Colonic mucosa (tissue), 4 donors: ENCODE measurements at regions not wholly inside any gene's neighbourhood (a gene's known extent, or its start where the extent isn't known, plus 50 kb on each side); places are given as distances from the start of the nearest gene placed in this dataset.

Source experiments
- DNase-seq: peaks from one replicate; pipeline ENCODE4 v3.0.0-alpha.2; 2020
- H3K27ac ChIP-seq: fragments of 200-600 bp; one replicate; pipeline ENCODE4 v1.8.0; 2021
- H3K27me3 ChIP-seq: fragments of 200-600 bp; one replicate; pipeline ENCODE4 v1.8.0; 2021
- H3K36me3 ChIP-seq: fragments of 200-600 bp; one replicate; pipeline ENCODE4 v1.8.0; 2021
- H3K4me1 ChIP-seq: fragments of 200-600 bp; one replicate; pipeline ENCODE4 v1.8.0; 2021; ENCODE audit warnings: mild to moderate bottlenecking
- H3K4me3 ChIP-seq: fragments of 200-600 bp; one replicate; pipeline ENCODE4 v1.8.0; 2021
- H3K9ac ChIP-seq, 2 donors: one replicate each; pipeline ENCODE4 v1.7.0; 2013; ENCODE audit warnings: control low read depth in 2 of 2, low read depth in 2 of 2, low read length in 2 of 2
- H3K9me3 ChIP-seq: fragments of 200-600 bp; one replicate; pipeline ENCODE4 v1.8.0; 2021
- CTCF ChIP-seq: fragments of 200-600 bp; IDR thresholded peaks from one replicate; pipeline ENCODE4 v1.8.0; 2022; ENCODE audit warnings: antibody characterized with exemption, mild to moderate bottlenecking
- intact Hi-C: fragments of 100-400 bp; cut with DNase I; formaldehyde crosslinking; loops from one replicate; pipeline ENCODE4 v1.14.1; 2022
- donor health status: healthy.
- donor health status: DM: no; HTN: no; CAD: no.
- donor health status: DM: no; HTN: no; CAD: no.

- Histone ChIP-seq H3K36me3 (no peaks in the 10 kb centered on the region), H3K27ac (no peak overlapping the region), H3K27me3 (no peaks in the 10 kb centered on the region), H3K4me3 (no peak overlapping the region), H3K9me3 (no peaks in the 10 kb centered on the region), H3K4me1 (no peaks in the 10 kb centered on the region), H3K9ac (no peak overlapping the region)
- TF ChIP-seq CTCF, result no peak
- intact Hi-C loops, result no loop called here
- DNase-seq, result no peak
Measured at GRCh38 chr1:104466068-104466467, 716.4 kb downstream of the AMY1C start.

- Histone ChIP-seq H3K4me1 (no peaks in the 10 kb centered on the region), H3K36me3 (no peaks in the 10 kb centered on the region), H3K27me3 (no peaks in the 10 kb centered on the region), H3K9ac (no peak overlapping the region), H3K27ac (no peak overlapping the region), H3K4me3 (no peak overlapping the region), H3K9me3 (no peaks in the 10 kb centered on the region)
- TF ChIP-seq CTCF, result no peak
- intact Hi-C loops, result no loop called here
- DNase-seq, result no peak
Measured at GRCh38 chr1:104467590-104467989, 717.9 kb downstream of the AMY1C start.

- no peaks in the 10 kb centered on the region for H3K36me3 ChIP-seq
- no peak overlapping the region for H3K4me3 ChIP-seq
- no peak for DNase-seq
- H3K27me3 ChIP-seq, result no peaks in the 10 kb centered on the region
- no peak overlapping the region for H3K27ac ChIP-seq
- H3K9me3 ChIP-seq, result no peaks in the 10 kb centered on the region
- intact Hi-C loops, result no loop called here
- no peak for TF ChIP-seq CTCF
- H3K9ac ChIP-seq, result no peak overlapping the region
- H3K4me1 ChIP-seq, result no peaks in the 10 kb centered on the region
Measured at GRCh38 chr1:104468282-104468681, 718.6 kb downstream of the AMY1C start.

- Histone ChIP-seq H3K4me1 (no peaks in the 10 kb centered on the region), H3K36me3 (no peaks in the 10 kb centered on the region), H3K9me3 (no peaks in the 10 kb centered on the region), H3K27me3 (no peaks in the 10 kb centered on the region), H3K27ac (no peak overlapping the region), H3K4me3 (no peak overlapping the region), H3K9ac (no peak overlapping the region)
- no peak for TF ChIP-seq CTCF
- intact Hi-C loops, result no loop called here
- no peak for DNase-seq
Measured at GRCh38 chr1:104476126-104476525, 726.4 kb downstream of the AMY1C start.

- Histone ChIP-seq H3K27me3 (no peaks in the 10 kb centered on the region), H3K9ac (no peak overlapping the region), H3K9me3 (no peaks in the 10 kb centered on the region), H3K4me3 (no peak overlapping the region), H3K4me1 (no peaks in the 10 kb centered on the region), H3K27ac (no peak overlapping the region), H3K36me3 (no peaks in the 10 kb centered on the region)
- TF ChIP-seq CTCF, result no peak
- intact Hi-C loops, result no loop called here
- DNase-seq, result no peak
Measured at GRCh38 chr1:104488296-104489015, 738.8 kb downstream of the AMY1C start.
